Astrocyte (in vitro differentiated cells and primary cell): ENCODE measurements at regions not wholly inside any gene's neighbourhood (a gene's known extent, or its start where the extent isn't known, plus 50 kb on each side); places are given as distances from the start of the nearest gene placed in this dataset.

Experiments
- DNase-seq: peaks from one replicate; pipeline ENCODE4 v3.0.0-alpha.2; 2010; ENCODE audit warnings: low read depth
- FAIRE-seq: peaks from 2 replicates; lab custom pipeline; 2011; peaks lifted over from hg19 to GRCh38; lab: Jason Lieb, UNC
- H2AFZ ChIP-seq: 2 replicates; pipeline ENCODE4 v1.6.0; 2012; ENCODE audit warnings: low read depth, low read length, inconsistent platforms
- H3K27ac ChIP-seq: 2 replicates; pipeline ENCODE4 v1.5.1; 2011; ENCODE audit warnings: low read depth, low read length, inconsistent platforms
- H3K27me3 ChIP-seq: 2 replicates; pipeline ENCODE4 v1.6.0; 2011; ENCODE audit warnings: low read length, inconsistent platforms; ENCODE audit not compliant: insufficient read depth
- H3K36me3 ChIP-seq: 2 replicates; pipeline ENCODE4 v1.5.1; 2011; ENCODE audit warnings: low read length, inconsistent platforms; ENCODE audit not compliant: insufficient read depth
- H3K4me1 ChIP-seq: 2 replicates; pipeline ENCODE4 v1.5.1; 2011; ENCODE audit warnings: low read length, inconsistent platforms; ENCODE audit not compliant: insufficient read depth
- H3K4me2 ChIP-seq: 2 replicates; pipeline ENCODE4 v1.6.0; 2012; ENCODE audit warnings: low read length, inconsistent platforms
- H3K4me3 ChIP-seq: 2 replicates; pipeline ENCODE4 v1.5.1; 2011; ENCODE audit warnings: low read depth, mild to moderate bottlenecking, low read length, inconsistent platforms; ENCODE audit not compliant: insufficient read depth
- H3K79me2 ChIP-seq: 2 replicates; pipeline ENCODE4 v1.6.0; 2012; ENCODE audit warnings: mild to moderate bottlenecking, low read length, inconsistent platforms; ENCODE audit not compliant: insufficient read depth
- H3K9ac ChIP-seq: 2 replicates; pipeline ENCODE4 v1.6.0; 2012; ENCODE audit warnings: mild to moderate bottlenecking, low read length, inconsistent platforms
- H3K9me3 ChIP-seq: 2 replicates; pipeline ENCODE4 v1.5.1; 2012; ENCODE audit warnings: low read depth, mild to moderate bottlenecking, low read length, inconsistent platforms; ENCODE audit not compliant: insufficient read depth
- H4K20me1 ChIP-seq: 2 replicates; pipeline ENCODE4 v1.6.0; 2012; ENCODE audit warnings: low read length, inconsistent platforms; ENCODE audit not compliant: insufficient read depth
- H3K27ac Mint-ChIP-seq: one replicate; pipeline ENCODE4 v1.8.0; 2021; ENCODE audit warnings: mild to moderate bottlenecking, mixed read lengths; ENCODE audit not compliant: unreplicated experiment
- H3K27me3 Mint-ChIP-seq: one replicate; pipeline ENCODE4 v1.8.0; 2021; ENCODE audit warnings: low read depth, mixed read lengths; ENCODE audit not compliant: unreplicated experiment
- H3K36me3 Mint-ChIP-seq: one replicate; pipeline ENCODE4 v1.8.0; 2021; ENCODE audit warnings: low read depth, mixed read lengths; ENCODE audit not compliant: unreplicated experiment
- H3K4me1 Mint-ChIP-seq: one replicate; pipeline ENCODE4 v1.8.0; 2021; ENCODE audit warnings: low read depth, mixed read lengths; ENCODE audit not compliant: unreplicated experiment
- H3K4me3 Mint-ChIP-seq: one replicate; pipeline ENCODE4 v1.8.0; 2021; ENCODE audit warnings: mild to moderate bottlenecking, moderate library complexity, mixed read lengths; ENCODE audit not compliant: unreplicated experiment
- H3K9me3 Mint-ChIP-seq: one replicate; pipeline ENCODE4 v1.8.0; 2021; ENCODE audit warnings: mild to moderate bottlenecking, mixed read lengths; ENCODE audit not compliant: unreplicated experiment
- EZH2 ChIP-seq: IDR thresholded peaks from 2 replicates; pipeline ENCODE4 v1.6.1; 2012; ENCODE audit warnings: mild to moderate bottlenecking, low read length, inconsistent platforms; ENCODE audit not compliant: insufficient read depth
- TF ChIP-seq, protein P1 (sequence below): IDR thresholded peaks from 2 replicates; pipeline ENCODE4 v1.5.1; 2011; ENCODE audit warnings: low read depth, mild to moderate bottlenecking, inconsistent platforms, low read length, moderate library complexity; ENCODE audit not compliant: insufficient read depth

DNA sequence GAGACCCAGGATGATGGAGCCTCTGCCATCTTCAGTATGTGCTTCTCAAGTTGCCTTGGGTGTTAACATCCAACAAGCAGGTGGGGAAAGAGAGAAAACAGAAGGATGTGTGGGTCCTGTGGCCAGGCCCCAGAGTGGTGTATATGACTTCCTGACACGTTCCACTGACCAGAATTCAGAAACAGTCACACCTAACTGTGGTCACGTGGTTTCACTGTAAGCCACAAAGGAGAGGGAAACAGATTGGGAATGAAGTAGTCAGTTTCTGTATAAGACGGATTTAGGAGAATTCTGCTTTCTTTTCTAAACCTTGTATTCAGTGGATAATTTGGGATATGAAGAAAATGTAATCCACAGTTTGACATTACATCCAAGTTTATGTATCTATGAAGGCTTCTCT lies 454.1 kb upstream of the IL12A start:
- Mint-ChIP-seq H3K27ac (no peak overlapping the region), H3K4me1 (no peaks in the 10 kb centered on the region), H3K36me3 (no peaks in the 10 kb centered on the region), H3K9me3 (no peaks in the 10 kb centered on the region), H3K4me3 (no peak overlapping the region), H3K27me3 (peaks cover 15% of the 10 kb centered on the region)
- Histone ChIP-seq H3K9ac (no peak overlapping the region), H2AFZ (no peak overlapping the region), H3K4me3 (no peak overlapping the region), H3K79me2 (no peaks in the 10 kb centered on the region), H4K20me1 (no peaks in the 10 kb centered on the region), H3K9me3 (no peaks in the 10 kb centered on the region), H3K4me2 (no peak overlapping the region), H3K27me3 (no peaks in the 10 kb centered on the region), H3K27ac (no peak overlapping the region), H3K36me3 (no peaks in the 10 kb centered on the region), H3K4me1 (no peaks in the 10 kb centered on the region)
- no peak for DNase-seq
- TF ChIP-seq, protein P1, sequence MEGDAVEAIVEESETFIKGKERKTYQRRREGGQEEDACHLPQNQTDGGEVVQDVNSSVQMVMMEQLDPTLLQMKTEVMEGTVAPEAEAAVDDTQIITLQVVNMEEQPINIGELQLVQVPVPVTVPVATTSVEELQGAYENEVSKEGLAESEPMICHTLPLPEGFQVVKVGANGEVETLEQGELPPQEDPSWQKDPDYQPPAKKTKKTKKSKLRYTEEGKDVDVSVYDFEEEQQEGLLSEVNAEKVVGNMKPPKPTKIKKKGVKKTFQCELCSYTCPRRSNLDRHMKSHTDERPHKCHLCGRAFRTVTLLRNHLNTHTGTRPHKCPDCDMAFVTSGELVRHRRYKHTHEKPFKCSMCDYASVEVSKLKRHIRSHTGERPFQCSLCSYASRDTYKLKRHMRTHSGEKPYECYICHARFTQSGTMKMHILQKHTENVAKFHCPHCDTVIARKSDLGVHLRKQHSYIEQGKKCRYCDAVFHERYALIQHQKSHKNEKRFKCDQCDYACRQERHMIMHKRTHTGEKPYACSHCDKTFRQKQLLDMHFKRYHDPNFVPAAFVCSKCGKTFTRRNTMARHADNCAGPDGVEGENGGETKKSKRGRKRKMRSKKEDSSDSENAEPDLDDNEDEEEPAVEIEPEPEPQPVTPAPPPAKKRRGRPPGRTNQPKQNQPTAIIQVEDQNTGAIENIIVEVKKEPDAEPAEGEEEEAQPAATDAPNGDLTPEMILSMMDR, result no peak
- TF ChIP-seq EZH2, result no peak
- no peak for FAIRE-seq

DNA sequence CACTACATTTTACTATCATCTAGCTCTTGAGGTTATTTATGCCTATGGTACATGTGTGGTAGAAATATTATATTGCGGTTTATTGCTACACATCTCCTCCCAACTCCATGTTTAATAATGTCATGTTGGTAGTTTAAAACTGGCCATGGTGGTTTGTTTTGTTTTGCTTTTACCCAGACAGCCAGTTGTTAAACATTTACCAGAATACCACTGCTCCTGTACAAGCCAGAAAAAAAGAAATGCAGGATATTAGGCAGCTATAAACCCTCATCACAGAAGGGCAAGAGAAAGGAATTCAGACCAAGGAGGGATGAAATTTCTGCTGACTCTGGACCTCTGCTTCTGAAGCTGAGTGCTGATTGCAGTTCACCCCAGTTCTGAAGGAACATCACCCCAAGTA lies 451.8 kb upstream of the IL12A start:
- Mint-ChIP-seq H3K9me3 (no peaks in the 10 kb centered on the region), H3K27me3 (peaks cover 15% of the 10 kb centered on the region), H3K27ac (no peak overlapping the region), H3K4me1 (no peaks in the 10 kb centered on the region), H3K36me3 (no peaks in the 10 kb centered on the region), H3K4me3 (no peak overlapping the region)
- no peak overlapping the region for H3K4me3 ChIP-seq
- H2AFZ ChIP-seq, result no peak overlapping the region
- no peaks in the 10 kb centered on the region for H4K20me1 ChIP-seq
- no peaks in the 10 kb centered on the region for H3K27me3 ChIP-seq
- no peak overlapping the region for H3K4me2 ChIP-seq
- FAIRE-seq, result no peak
- no peaks in the 10 kb centered on the region for H3K4me1 ChIP-seq
- H3K79me2 ChIP-seq, result no peaks in the 10 kb centered on the region
- TF ChIP-seq, protein P1, result no peak
- TF ChIP-seq EZH2, result no peak
- no peak overlapping the region for H3K9ac ChIP-seq
- no peaks in the 10 kb centered on the region for H3K36me3 ChIP-seq
- H3K9me3 ChIP-seq, result no peaks in the 10 kb centered on the region
- H3K27ac ChIP-seq, result no peak overlapping the region
- DNase-seq, result no peak

DNA sequence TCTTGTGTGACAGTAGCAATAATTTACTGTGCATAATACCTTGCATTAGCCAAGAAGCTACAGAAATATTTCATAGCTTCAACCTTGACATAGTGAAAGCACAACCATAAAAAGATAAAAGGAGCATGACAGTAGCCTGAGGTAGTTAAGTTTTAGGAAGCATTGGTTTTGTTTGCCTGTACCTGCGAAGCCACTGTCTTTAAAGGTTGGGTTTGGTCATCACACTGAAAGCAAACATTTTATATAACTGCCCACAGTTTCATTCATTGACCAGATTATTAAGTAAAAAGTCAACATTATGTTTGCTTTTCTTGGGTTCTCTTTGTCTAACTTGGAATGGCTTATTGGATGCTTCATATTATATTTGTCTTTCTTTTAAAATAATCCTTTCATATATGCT lies 450.1 kb upstream of the IL12A start:
- no peak for DNase-seq
- no peaks in the 10 kb centered on the region for H3K9me3 Mint-ChIP-seq
- no peaks in the 10 kb centered on the region for H3K4me1 Mint-ChIP-seq
- no peaks in the 10 kb centered on the region for H3K27me3 ChIP-seq
- no peak for TF ChIP-seq EZH2
- TF ChIP-seq, protein P1, result no peak
- H3K4me2 ChIP-seq, result no peak overlapping the region
- no peaks in the 10 kb centered on the region for H3K4me1 ChIP-seq
- H2AFZ ChIP-seq, result no peak overlapping the region
- no peaks in the 10 kb centered on the region for H3K9me3 ChIP-seq
- no peak overlapping the region for H3K9ac ChIP-seq
- no peak overlapping the region for H3K27ac ChIP-seq
- H3K79me2 ChIP-seq, result no peaks in the 10 kb centered on the region
- H3K36me3 ChIP-seq, result no peaks in the 10 kb centered on the region
- no peaks in the 10 kb centered on the region for H3K36me3 Mint-ChIP-seq
- H3K4me3 Mint-ChIP-seq, result no peak overlapping the region
- no peaks in the 10 kb centered on the region for H4K20me1 ChIP-seq
- H3K4me3 ChIP-seq, result no peak overlapping the region
- no peak overlapping the region for H3K27ac Mint-ChIP-seq
- no peak for FAIRE-seq
- peaks cover 14% of the 10 kb centered on the region for H3K27me3 Mint-ChIP-seq
